ENCODE measurements at regions not wholly inside any gene's neighbourhood (a gene's known extent, or its start where the extent isn't known, plus 50 kb on each side); places are given as distances from the start of the nearest gene placed in this dataset.

DNA sequence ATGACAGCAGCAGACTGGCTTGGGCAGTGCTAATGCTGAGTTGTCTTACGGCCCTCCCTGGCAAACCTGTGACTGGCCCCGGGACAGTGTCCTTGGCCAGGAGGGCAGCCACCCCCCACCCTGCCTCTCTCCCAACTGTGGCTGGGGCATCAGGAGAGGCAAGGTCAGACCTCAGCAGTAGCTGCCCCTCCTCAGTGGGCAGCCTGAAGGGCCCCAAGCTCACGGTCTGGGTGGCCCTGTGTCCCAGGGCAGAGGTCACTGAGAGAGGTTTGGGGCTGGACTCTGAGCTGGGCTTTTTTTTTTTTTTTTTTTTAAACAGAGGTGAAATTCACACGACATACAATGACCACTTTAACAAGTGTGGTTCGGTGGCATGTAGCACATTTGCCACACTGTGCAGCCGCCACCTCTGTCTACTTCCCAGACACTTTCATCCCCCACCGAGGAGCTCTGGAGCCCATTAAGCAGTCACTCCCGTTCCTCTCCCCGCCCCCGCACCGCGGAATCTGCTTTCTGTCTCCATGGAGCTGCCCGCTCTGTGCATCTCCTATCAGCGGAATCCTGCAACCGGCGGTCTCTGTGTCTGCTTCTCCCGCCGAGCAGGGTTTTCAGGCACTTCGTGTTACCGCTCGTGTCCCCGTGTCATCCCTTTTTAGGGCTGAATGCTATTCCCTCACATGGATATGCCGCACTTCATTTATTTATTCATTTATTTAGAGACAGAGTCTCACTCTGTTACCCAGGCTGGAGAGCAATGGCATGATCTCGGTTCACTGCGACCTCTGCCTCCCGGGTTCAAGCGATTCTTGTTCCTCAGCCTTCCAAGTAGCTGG lies 67.9 kb upstream of the GATA5 start:
- FAIRE-seq: no peak
- Histone ChIP-seq H3K27me3 (ENCODE audit: control insufficient read depth, insufficient read depth, low read length) (peaks cover 2% of the 10 kb centered on the region), H3K36me3 (ENCODE audit: control insufficient read depth, insufficient read depth, low read length) (no peaks in the 10 kb centered on the region), H3K4me3 (ENCODE audit: low read depth, low read length) (no peak overlapping the region)
- TF ChIP-seq, protein P1, sequence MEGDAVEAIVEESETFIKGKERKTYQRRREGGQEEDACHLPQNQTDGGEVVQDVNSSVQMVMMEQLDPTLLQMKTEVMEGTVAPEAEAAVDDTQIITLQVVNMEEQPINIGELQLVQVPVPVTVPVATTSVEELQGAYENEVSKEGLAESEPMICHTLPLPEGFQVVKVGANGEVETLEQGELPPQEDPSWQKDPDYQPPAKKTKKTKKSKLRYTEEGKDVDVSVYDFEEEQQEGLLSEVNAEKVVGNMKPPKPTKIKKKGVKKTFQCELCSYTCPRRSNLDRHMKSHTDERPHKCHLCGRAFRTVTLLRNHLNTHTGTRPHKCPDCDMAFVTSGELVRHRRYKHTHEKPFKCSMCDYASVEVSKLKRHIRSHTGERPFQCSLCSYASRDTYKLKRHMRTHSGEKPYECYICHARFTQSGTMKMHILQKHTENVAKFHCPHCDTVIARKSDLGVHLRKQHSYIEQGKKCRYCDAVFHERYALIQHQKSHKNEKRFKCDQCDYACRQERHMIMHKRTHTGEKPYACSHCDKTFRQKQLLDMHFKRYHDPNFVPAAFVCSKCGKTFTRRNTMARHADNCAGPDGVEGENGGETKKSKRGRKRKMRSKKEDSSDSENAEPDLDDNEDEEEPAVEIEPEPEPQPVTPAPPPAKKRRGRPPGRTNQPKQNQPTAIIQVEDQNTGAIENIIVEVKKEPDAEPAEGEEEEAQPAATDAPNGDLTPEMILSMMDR (IDR thresholded peaks at IDR 0.05; ENCODE audit: insufficient read depth, low read length, severe bottlenecking): no peak
- no peak for DNase-seq (ENCODE audit: low read depth)

DNA sequence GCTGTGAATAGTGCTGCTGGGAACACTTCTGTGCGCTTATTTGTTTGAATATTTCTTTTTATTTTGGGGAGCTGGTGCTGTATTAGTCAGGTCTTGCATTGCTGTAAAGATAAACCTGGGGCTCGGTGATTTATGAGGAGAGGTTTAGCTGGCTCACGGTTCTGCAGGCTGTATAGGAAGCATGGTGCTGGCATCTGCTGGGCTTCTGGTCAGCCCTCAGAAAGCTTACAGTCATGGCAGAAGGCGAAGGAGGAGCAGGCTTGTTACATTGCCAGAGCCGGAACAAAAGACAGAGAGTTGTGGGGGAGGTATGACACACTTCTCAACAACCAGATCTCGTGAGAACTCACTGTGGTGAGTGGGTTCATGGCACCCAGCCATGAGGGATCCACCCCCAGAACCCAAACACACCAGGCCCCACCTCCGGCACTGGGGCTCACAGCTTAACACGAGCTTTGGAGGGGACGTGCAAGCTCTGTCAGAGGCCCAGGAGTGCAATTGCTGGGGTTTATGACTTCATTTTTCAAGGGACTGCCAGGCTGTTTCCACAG lies 68.8 kb upstream of the GATA5 start:
- Histone ChIP-seq H3K36me3 (ENCODE audit: control insufficient read depth, insufficient read depth, low read length) (no peaks in the 10 kb centered on the region), H3K27me3 (ENCODE audit: control insufficient read depth, insufficient read depth, low read length) (peaks cover 5% of the 10 kb centered on the region), H3K4me3 (ENCODE audit: low read depth, low read length) (no peak overlapping the region)
- FAIRE-seq: no peak
- TF ChIP-seq, protein P1 (IDR thresholded peaks at IDR 0.05; ENCODE audit: insufficient read depth, low read length, severe bottlenecking): no peak
- no peak for DNase-seq (ENCODE audit: low read depth)

DNA sequence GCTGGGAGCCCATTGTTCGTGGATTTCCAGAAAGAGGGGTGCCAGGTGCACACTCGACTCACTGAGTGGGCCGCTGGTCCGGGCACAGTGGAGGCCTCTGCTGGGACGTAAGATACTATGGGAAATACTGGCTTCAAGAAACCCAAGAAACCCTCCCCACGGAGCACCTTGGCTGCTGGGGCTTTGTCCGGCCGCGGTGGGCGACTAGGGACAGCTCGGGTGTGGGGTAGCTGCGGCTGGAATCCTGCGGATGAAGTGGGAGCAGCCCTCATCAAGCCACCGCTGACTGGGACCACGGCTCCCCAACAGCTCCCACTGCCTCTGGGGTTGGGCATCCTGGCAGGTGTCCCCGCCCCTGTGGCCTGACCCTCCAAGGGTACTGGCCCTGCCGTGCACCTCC lies 69.5 kb upstream of the GATA5 start:
- no peak for DNase-seq (ENCODE audit: low read depth)
- TF ChIP-seq, protein P1 (IDR thresholded peaks at IDR 0.05; ENCODE audit: insufficient read depth, low read length, severe bottlenecking): no peak
- no peak overlapping the region for H3K4me3 ChIP-seq (ENCODE audit: low read depth, low read length)
- no peak for FAIRE-seq
- H3K36me3 ChIP-seq (ENCODE audit: control insufficient read depth, insufficient read depth, low read length): no peaks in the 10 kb centered on the region
- peaks cover 8% of the 10 kb centered on the region for H3K27me3 ChIP-seq (ENCODE audit: control insufficient read depth, insufficient read depth, low read length)

DNA sequence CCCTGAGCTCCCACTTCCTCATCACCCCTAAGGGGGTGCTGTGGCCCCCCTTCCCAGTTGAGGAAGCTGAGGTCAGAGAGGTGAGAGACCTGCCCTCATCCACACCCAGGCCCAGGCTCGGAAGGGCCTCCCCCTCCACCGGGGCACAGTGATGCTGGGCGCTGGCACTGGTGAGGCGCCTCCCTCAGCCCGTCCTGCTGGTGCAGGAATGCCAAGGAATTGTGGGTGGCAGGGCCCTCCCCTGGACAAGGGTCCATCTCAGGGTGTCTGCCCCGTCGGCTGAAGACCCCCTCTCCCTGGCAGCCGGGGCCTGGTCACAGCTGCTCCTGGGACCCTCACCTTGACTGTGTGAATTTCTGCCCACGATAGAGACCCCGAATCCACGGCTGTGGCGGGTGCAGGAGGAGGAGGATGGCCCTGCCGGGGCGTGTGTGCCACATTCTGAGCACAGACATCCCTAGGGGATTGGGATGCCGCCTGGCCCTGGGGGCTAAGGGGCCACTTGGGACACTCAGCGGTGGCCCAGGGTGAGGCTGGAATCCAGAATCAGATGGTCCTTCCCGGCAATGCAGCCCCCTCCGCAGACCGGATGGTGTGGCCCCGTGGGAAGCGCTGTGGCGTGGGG lies 70.2 kb upstream of the GATA5 start:
- H3K27me3 ChIP-seq (ENCODE audit: control insufficient read depth, insufficient read depth, low read length): peaks cover 14% of the 10 kb centered on the region
- TF ChIP-seq, protein P1 (IDR thresholded peaks at IDR 0.05; ENCODE audit: insufficient read depth, low read length, severe bottlenecking): no peak
- no peaks in the 10 kb centered on the region for H3K36me3 ChIP-seq (ENCODE audit: control insufficient read depth, insufficient read depth, low read length)
- no peak for DNase-seq (ENCODE audit: low read depth)
- H3K4me3 ChIP-seq (ENCODE audit: low read depth, low read length): no peak overlapping the region
- no peak for FAIRE-seq

DNA sequence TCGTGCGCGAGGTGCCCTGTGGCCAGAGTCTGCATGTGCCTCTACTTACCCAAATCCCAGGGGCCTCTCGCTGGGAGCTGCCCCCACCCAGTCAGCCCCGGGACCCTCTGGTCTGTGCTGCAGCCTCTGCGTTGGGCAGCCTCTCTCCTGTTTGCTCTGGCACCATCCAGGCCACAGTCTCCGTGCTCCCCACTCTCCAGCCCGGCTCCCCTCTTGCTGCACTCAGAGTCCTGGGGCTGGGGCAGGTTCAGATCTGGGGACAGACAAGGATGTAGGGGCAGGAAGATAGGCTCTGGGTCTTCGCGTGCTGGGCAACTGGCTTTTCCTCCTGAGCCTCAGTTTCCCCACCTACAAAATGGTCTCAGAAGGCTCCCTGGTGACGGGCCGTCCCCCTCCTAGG lies 70.8 kb upstream of the GATA5 start:
- H3K4me3 ChIP-seq (ENCODE audit: low read depth, low read length): no peak overlapping the region
- peaks cover 14% of the 10 kb centered on the region for H3K27me3 ChIP-seq (ENCODE audit: control insufficient read depth, insufficient read depth, low read length)
- FAIRE-seq: no peak

More for the DNA sequence above, 70.8 kb upstream of the GATA5 start:
- TF ChIP-seq, protein P1 (IDR thresholded peaks at IDR 0.05; ENCODE audit: insufficient read depth, low read length, severe bottlenecking): no peak
- no peaks in the 10 kb centered on the region for H3K36me3 ChIP-seq (ENCODE audit: control insufficient read depth, insufficient read depth, low read length)
- DNase-seq (ENCODE audit: low read depth): no peak

All from bronchial epithelial cell (primary cell).